ENCODE measurements at regions not wholly inside any gene's neighbourhood (a gene's known extent, or its start where the extent isn't known, plus 50 kb on each side); places are given as distances from the start of the nearest gene placed in this dataset.
"Not testable (repeated sequence)": the region's sequence is repeated elsewhere in the genome, so short reads cannot be mapped to it uniquely, and the experiment has no call there.

DNA sequence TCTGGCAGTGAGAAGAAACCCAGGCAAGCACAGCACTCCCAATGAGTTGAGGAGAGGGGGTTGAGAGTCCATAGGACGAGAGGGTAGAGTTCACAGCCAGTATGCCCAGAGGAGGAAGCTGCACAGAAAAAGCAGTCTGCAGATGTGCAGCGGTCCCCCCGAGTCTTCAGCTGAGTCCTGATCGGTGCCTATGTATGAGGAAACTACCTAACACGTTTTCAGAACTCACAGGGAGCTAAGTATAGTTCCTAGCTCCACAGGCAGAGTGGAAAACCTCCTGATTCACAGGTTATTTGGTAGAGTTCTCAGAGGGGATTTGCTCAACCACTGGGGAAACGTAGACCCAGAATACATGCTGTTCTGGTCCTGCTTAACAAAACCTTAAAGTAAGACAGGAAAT lies 271.3 kb upstream of the CNTNAP2 start:
- Histone ChIP-seq H3K27me3 (no peaks in the 10 kb centered on the region), H3K4me1 (no peaks in the 10 kb centered on the region), H3K9me3 (no peaks in the 10 kb centered on the region), H3K4me3 (no peak overlapping the region), H3K27ac (no peak overlapping the region), H3K36me3 (no peaks in the 10 kb centered on the region)
- DNase-seq (ENCODE audit: low spot score in 2 of 2), result no peak
- TF ChIP-seq POLR2A (IDR thresholded peaks at IDR 0.05), result no peak
- no peak for TF ChIP-seq POLR2AphosphoS5 (IDR thresholded peaks at IDR 0.05)
- TF ChIP-seq, protein P1, sequence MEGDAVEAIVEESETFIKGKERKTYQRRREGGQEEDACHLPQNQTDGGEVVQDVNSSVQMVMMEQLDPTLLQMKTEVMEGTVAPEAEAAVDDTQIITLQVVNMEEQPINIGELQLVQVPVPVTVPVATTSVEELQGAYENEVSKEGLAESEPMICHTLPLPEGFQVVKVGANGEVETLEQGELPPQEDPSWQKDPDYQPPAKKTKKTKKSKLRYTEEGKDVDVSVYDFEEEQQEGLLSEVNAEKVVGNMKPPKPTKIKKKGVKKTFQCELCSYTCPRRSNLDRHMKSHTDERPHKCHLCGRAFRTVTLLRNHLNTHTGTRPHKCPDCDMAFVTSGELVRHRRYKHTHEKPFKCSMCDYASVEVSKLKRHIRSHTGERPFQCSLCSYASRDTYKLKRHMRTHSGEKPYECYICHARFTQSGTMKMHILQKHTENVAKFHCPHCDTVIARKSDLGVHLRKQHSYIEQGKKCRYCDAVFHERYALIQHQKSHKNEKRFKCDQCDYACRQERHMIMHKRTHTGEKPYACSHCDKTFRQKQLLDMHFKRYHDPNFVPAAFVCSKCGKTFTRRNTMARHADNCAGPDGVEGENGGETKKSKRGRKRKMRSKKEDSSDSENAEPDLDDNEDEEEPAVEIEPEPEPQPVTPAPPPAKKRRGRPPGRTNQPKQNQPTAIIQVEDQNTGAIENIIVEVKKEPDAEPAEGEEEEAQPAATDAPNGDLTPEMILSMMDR (IDR thresholded peaks at IDR 0.05), result no peak
- intact Hi-C loops (cut with DNase I; ENCODE audit: low total_unique reads), result no loop called here

DNA sequence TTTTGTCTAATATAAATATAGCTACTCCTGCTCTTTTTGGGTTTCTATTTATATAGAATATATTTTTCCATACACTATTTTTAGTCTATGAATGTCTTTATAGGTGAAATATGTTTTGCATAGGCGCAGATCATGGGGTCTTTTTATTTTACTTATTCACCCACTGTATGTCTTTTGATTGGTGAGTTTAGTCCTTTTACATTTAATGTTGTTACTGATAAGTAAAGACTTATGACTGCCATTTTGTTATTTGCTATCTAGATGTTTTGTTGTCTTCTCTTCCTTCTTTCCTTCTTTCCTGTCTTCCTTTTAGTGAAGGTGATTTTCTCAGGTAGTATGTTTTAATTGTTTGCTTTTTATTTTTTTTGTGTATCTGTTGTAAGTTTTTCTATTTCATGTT lies 276.8 kb upstream of the CNTNAP2 start:
- Histone ChIP-seq H3K27me3 (no peaks in the 10 kb centered on the region), H3K36me3 (no peaks in the 10 kb centered on the region), H3K27ac (no peak overlapping the region), H3K4me1 (no peaks in the 10 kb centered on the region), H3K9me3 (peaks cover 0 to 16% of the 10 kb centered on the region in 2 donors), H3K4me3 (no peak overlapping the region)
- no peak for TF ChIP-seq POLR2AphosphoS5 (IDR thresholded peaks at IDR 0.05)
- TF ChIP-seq, protein P1 (IDR thresholded peaks at IDR 0.05), result no peak
- TF ChIP-seq POLR2A (IDR thresholded peaks at IDR 0.05), result no peak
- intact Hi-C loops (cut with DNase I; ENCODE audit: low total_unique reads), result no loop called here
- no peak for DNase-seq (ENCODE audit: low spot score in 2 of 2)

DNA sequence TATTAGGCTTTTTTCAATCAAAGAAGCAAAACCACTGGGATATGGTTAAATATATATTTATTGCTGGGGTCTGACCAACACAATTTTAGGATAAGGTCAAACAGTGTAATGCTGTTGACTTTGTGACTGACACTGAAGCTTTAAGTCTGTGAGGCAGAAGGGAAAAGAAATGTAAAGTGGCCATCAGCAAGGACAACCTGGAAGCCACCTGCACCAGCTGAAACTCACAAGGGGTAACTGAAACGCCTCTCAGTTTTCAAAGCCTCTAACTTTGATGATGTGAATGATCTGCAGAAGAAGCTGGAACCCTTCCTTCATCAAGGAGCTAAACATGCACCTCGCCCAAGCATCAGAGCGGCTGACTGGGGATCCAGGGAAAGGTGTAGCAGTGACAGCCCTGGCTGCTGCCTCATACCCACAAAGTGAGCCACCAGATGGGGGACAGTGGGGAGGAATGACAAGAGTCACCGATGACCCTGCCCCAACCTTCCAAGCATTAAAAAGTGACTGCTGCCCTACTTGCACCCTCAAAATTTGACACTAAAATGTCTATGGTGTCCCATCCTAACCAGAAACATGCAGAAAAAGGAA lies 284.9 kb upstream of the CNTNAP2 start:
- DNase-seq (ENCODE audit: low spot score in 2 of 2), result no peak
- H3K36me3 ChIP-seq, result no peaks in the 10 kb centered on the region
- H3K27ac ChIP-seq, result no peak overlapping the region
- TF ChIP-seq, protein P1 (IDR thresholded peaks at IDR 0.05), result no peak
- H3K27me3 ChIP-seq, result no peaks in the 10 kb centered on the region
- H3K4me1 ChIP-seq, result no peaks in the 10 kb centered on the region
- intact Hi-C loops (cut with DNase I; ENCODE audit: low total_unique reads), result loop anchor here (5.0 kb wide), 1 partner anchor 284 kb away; no protein-coding TSS in a partner anchor
- H3K9me3 ChIP-seq, result peaks cover 0 to 18% of the 10 kb centered on the region in 2 donors
- H3K4me3 ChIP-seq, result no peak overlapping the region

DNA sequence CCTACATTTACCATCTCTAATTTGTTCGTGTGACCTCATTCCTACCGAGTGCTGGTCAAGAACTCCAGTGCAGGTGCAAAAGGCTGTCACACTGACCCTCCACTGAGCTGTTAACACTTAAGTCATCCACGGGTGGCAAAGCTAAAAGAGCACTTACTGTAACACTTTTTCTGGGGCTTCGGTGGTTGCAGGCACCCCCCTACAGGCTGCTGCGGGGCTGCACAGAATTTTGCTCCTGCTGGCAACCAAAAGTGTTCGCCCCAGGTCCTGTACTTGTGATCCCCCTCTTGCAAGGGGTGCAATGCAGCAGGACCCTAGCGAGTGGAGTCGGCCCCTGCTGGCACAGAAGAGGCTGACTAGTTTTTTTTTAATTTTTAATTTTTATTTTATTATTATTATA lies 298.9 kb upstream of the CNTNAP2 start:
- TF ChIP-seq POLR2A (IDR thresholded peaks at IDR 0.05) (no peak), POLR2AphosphoS5 (IDR thresholded peaks at IDR 0.05) (no peak)
- TF ChIP-seq, protein P1 (IDR thresholded peaks at IDR 0.05), result no peak
- DNase-seq (ENCODE audit: low spot score in 2 of 2), result no peak
- Histone ChIP-seq H3K36me3 (no peaks in the 10 kb centered on the region), H3K4me3 (no peak overlapping the region), H3K4me1 (no peaks in the 10 kb centered on the region), H3K27me3 (no peaks in the 10 kb centered on the region), H3K9me3 (peaks cover 7 to 15% of the 10 kb centered on the region in 2 donors), H3K27ac (no peak overlapping the region)
- intact Hi-C loops (cut with DNase I; ENCODE audit: low total_unique reads), result no loop called here

DNA sequence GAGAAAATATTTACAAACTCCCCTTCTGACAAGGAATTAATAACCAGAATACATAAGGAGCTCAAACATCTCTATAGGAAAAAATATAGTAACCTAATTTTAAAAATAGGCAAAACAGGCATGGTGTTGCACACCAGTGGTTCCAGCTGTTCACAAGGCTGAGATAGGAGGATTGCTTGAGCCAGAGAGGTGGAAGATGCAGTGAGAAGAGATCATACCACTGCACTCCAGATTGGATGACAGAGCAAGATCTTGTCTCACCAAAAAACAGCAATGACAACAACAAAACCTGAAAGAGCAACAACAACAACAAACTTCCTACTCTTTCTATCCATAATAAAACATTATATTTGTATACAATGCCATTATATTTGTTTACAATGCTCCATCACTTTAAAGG lies 304.4 kb upstream of the CNTNAP2 start:
- Histone ChIP-seq H3K4me1 (no peaks in the 10 kb centered on the region), H3K9me3 (peaks cover 0 to 16% of the 10 kb centered on the region in 2 donors), H3K4me3 (no peak overlapping the region), H3K27me3 (no peaks in the 10 kb centered on the region), H3K27ac (no peak overlapping the region), H3K36me3 (no peaks in the 10 kb centered on the region)
- no peak for TF ChIP-seq POLR2AphosphoS5 (IDR thresholded peaks at IDR 0.05)
- TF ChIP-seq, protein P1 (IDR thresholded peaks at IDR 0.05), result no peak
- TF ChIP-seq POLR2A (IDR thresholded peaks at IDR 0.05), result no peak
- no peak for DNase-seq (ENCODE audit: low spot score in 2 of 2)
- intact Hi-C loops (cut with DNase I; ENCODE audit: low total_unique reads), result no loop called here

DNA sequence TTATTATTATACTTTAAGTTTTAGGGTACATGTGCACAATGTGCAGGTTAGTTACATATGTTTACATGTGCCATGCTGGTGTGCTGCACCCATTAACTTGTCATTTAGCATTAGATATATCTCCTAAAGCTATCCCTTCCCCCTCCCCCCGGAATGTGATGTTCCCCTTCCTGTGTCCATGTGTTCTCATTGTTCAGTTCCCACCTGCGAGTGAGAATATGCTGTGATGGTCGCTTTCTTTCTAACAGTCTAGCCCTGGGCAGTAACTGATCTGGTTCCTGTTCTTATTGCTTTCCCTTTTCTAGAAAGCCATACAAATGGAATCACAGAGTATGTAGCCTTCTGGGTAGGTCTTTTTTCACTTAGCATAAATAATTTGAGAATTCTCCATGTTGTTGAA lies 311.1 kb upstream of the CNTNAP2 start:
- intact Hi-C loops (cut with DNase I; ENCODE audit: low total_unique reads); H3K9me3 ChIP-seq; DNase-seq (ENCODE audit: low spot score in 2 of 2); H3K27ac ChIP-seq; H3K27me3 ChIP-seq; H3K4me1 ChIP-seq; H3K4me3 ChIP-seq; H3K36me3 ChIP-seq: not testable (repeated sequence)

All from breast epithelium (tissue), 4 donors.